PC-3 (cell line): ENCODE measurements at regions not wholly inside any gene's neighbourhood (a gene's known extent, or its start where the extent isn't known, plus 50 kb on each side); places are given as distances from the start of the nearest gene placed in this dataset.
A peak's percentile ranks its signal among the peaks of the same experiment; 100 is the strongest.

ENCODE experiments used
- ATAC-seq: fragments of 200-7000 bp; cut with Tn5 transposase; 2 replicates; pipeline ENCODE4 v1.9.1; 2020; ENCODE audit warnings: mild to moderate bottlenecking, moderate library complexity
- BruUV-seq: library from RNA; stranded (reverse); fragments of 400-500 nt; replicated peaks from 2 replicates; lab custom pipeline; 2021; lab: Mats Ljungman, UMichigan
- CTCF ChIA-PET: fragments of 300-600 bp; sonication (Branson Sonifier 250); formaldehyde crosslinking; loops from one replicate; lab custom pipeline; 2022; ENCODE audit warnings: antibody characterized with exemption; lab: Charles Lee
- POLR2A ChIA-PET: fragments of 300-600 bp; sonication (Branson Sonifier 250); formaldehyde crosslinking; loops from one replicate; lab custom pipeline; 2022; ENCODE audit warnings: antibody characterized with exemption; ENCODE audit not compliant: unreplicated experiment; lab: Charles Lee
- DNase-seq: peaks from one replicate; pipeline ENCODE4 v3.0.0-alpha.2; 2015
- H2AFZ ChIP-seq: fragments of 300-600 bp; sonication (generic); 2 replicates; pipeline ENCODE4 v1.6.0; 2016; ENCODE audit warnings: antibody characterized with exemption, low read length
- H3F3A ChIP-seq: fragments of 300-600 bp; sonication (generic); one replicate; pipeline ENCODE4 v1.6.0; 2017; ENCODE audit warnings: antibody characterized with exemption, low read length, control low read depth, mild to moderate bottlenecking; ENCODE audit not compliant: unreplicated experiment
- H3K27ac ChIP-seq: fragments of 300-600 bp; sonication (generic); 2 replicates; pipeline ENCODE4 v1.5.1; 2016; ENCODE audit warnings: mild to moderate bottlenecking, low read length
- H3K27me3 ChIP-seq: fragments of 300-600 bp; sonication (generic); 2 replicates; pipeline ENCODE4 v1.6.1; 2016; ENCODE audit warnings: low read length, mixed read lengths
- H3K36me3 ChIP-seq: fragments of 300-600 bp; sonication (generic); 2 replicates; pipeline ENCODE4 v1.6.1; 2016; ENCODE audit warnings: low read depth, mixed run types, low read length, mixed read lengths
- H3K4me1 ChIP-seq: fragments of 300-600 bp; sonication (generic); 2 replicates; pipeline ENCODE4 v1.5.1; 2016; ENCODE audit warnings: low read length; ENCODE audit not compliant: insufficient read depth
- H3K4me2 ChIP-seq: fragments of 300-600 bp; sonication (generic); 2 replicates; pipeline ENCODE4 v1.6.0; 2016; ENCODE audit warnings: low read length
- H3K4me3 ChIP-seq: fragments of 300-600 bp; sonication (generic); 2 replicates; pipeline ENCODE4 v1.5.1; 2016; ENCODE audit warnings: mild to moderate bottlenecking, low read length, mixed read lengths
- H3K79me2 ChIP-seq: fragments of 300-600 bp; sonication (generic); 2 replicates; pipeline ENCODE4 v1.6.1; 2017; ENCODE audit warnings: low read length, mixed read lengths
- H3K9ac ChIP-seq: fragments of 300-600 bp; sonication (generic); 2 replicates; pipeline ENCODE4 v1.6.0; 2016; ENCODE audit warnings: mild to moderate bottlenecking, low read length
- H3K9me2 ChIP-seq: fragments of 300-600 bp; sonication (generic); replicated peaks from 2 replicates; pipeline ENCODE4 v1.6.1; 2016; ENCODE audit warnings: mixed run types, low read length, mixed read lengths
- H3K9me3 ChIP-seq: fragments of 300-600 bp; sonication (generic); 2 replicates; pipeline ENCODE4 v1.6.1; 2016; ENCODE audit warnings: low read length, mixed read lengths
- H4K20me1 ChIP-seq: fragments of 300-600 bp; sonication (generic); 2 replicates; pipeline ENCODE4 v1.6.1; 2016; ENCODE audit warnings: low read length, mixed read lengths
- CTCF ChIP-seq: fragments of 300-600 bp; sonication (generic); conservative IDR thresholded peaks from 2 replicates; pipeline ENCODE4 v1.5.1; 2017; ENCODE audit warnings: antibody characterized with exemption, low read depth, mild to moderate bottlenecking, low read length
- EZH2 ChIP-seq: fragments of 300-600 bp; sonication (generic); IDR thresholded peaks from one replicate; pipeline ENCODE4 v1.6.1; 2017; ENCODE audit warnings: antibody characterized with exemption, mild to moderate bottlenecking, low read length; ENCODE audit not compliant: unreplicated experiment
- EZH2phosphoT487 ChIP-seq: fragments of 300-600 bp; sonication (generic); IDR thresholded peaks from 2 replicates; pipeline ENCODE4 v1.6.1; 2018; ENCODE audit warnings: mild to moderate bottlenecking, antibody characterized with exemption, low read length, borderline replicate concordance
- intact Hi-C: fragments of 100-400 bp; cut with micrococcal nuclease; formaldehyde crosslinking; loops from 2 replicates; pipeline ENCODE4 v1.9.0; 2023

- Histone ChIP-seq H3K9me2 (no peaks in the 10 kb centered on the region), H3K9me3 (no peaks in the 10 kb centered on the region), H3K27me3 (no peaks in the 10 kb centered on the region), H2AFZ (no peak overlapping the region), H4K20me1 (no peaks in the 10 kb centered on the region), H3K79me2 (no peaks in the 10 kb centered on the region), H3K36me3 (no peaks in the 10 kb centered on the region), H3K4me1 (peaks cover 17% of the 10 kb centered on the region), H3K9ac (no peak overlapping the region), H3K4me2 (no peak overlapping the region), H3F3A (no peaks in the 10 kb centered on the region), H3K27ac (no peak overlapping the region), H3K4me3 (no peak overlapping the region)
- CTCF ChIA-PET, result no interaction called here
- POLR2A ChIA-PET, result no interaction called here
- intact Hi-C loops, result no loop called here
- no peak for ATAC-seq
- DNase-seq, result no peak
- BruUV-seq, result no TSS peak
- TF ChIP-seq CTCF (no peak), EZH2phosphoT487 (no peak), EZH2 (no peak)
These were observed 360.1 kb upstream of the GOLIM4 start for GRCh38 chr3:168455814-168456213.

- no peaks in the 10 kb centered on the region for H4K20me1 ChIP-seq
- BruUV-seq, result no TSS peak
- intact Hi-C loops, result no loop called here
- H3K79me2 ChIP-seq, result no peaks in the 10 kb centered on the region
- no peak overlapping the region for H3K4me3 ChIP-seq
- no peak overlapping the region for H3K4me2 ChIP-seq
- POLR2A ChIA-PET, result no interaction called here
- no peaks in the 10 kb centered on the region for H3K36me3 ChIP-seq
- H3K9me3 ChIP-seq, result no peaks in the 10 kb centered on the region
- no peaks in the 10 kb centered on the region for H3K9me2 ChIP-seq
- H3K27me3 ChIP-seq, result no peaks in the 10 kb centered on the region
- no peaks in the 10 kb centered on the region for H3F3A ChIP-seq
- H2AFZ ChIP-seq, result no peak overlapping the region
- TF ChIP-seq EZH2phosphoT487 (no peak), EZH2 (no peak), CTCF (no peak)
- no peak overlapping the region for H3K9ac ChIP-seq
- no peak overlapping the region for H3K27ac ChIP-seq
- no peak for ATAC-seq
- DNase-seq, result no peak
- peaks cover 10% of the 10 kb centered on the region for H3K4me1 ChIP-seq
- CTCF ChIA-PET, result no interaction called here
These were observed 357.9 kb upstream of the GOLIM4 start for GRCh38 chr3:168453623-168454022.

- TF ChIP-seq EZH2phosphoT487, result no peak
- TF ChIP-seq CTCF, result no peak
- TF ChIP-seq EZH2, result no peak
- Histone ChIP-seq H3K36me3 (no peaks in the 10 kb centered on the region), H3K9me2 (no peaks in the 10 kb centered on the region), H3K9ac (no peak overlapping the region), H3K4me2 (no peak overlapping the region), H2AFZ (peak overlapping the region; percentile 43; the same call in 1 of the 2 replicates), H3K4me3 (no peak overlapping the region), H4K20me1 (no peaks in the 10 kb centered on the region), H3K27ac (no peak overlapping the region), H3K79me2 (no peaks in the 10 kb centered on the region), H3K9me3 (no peaks in the 10 kb centered on the region), H3K27me3 (no peaks in the 10 kb centered on the region), H3F3A (no peaks in the 10 kb centered on the region), H3K4me1 (no peaks in the 10 kb centered on the region)
- ChIA-PET POLR2A (interaction anchor here (0.6 kb wide), 1 partner anchor 196 kb away, joined by 3 read pairs; no protein-coding TSS in a partner anchor), CTCF (no interaction called here)
- intact Hi-C loops, result loop anchor here (5.0 kb wide), 1 partner anchor 47 kb away; no protein-coding TSS in a partner anchor
- no TSS peak for BruUV-seq
- ATAC-seq (peak; percentile 55), DNase-seq (no peak)
These were observed 348.2 kb upstream of the GOLIM4 start for GRCh38 chr3:168443965-168444364.
